Erythroblast (primary cell): ENCODE measurements at regions not wholly inside any gene's neighbourhood (a gene's known extent, or its start where the extent isn't known, plus 50 kb on each side); places are given as distances from the start of the nearest gene placed in this dataset.

Source experiments
- GATA1 ChIP-seq: IDR thresholded peaks from 2 replicates; pipeline ENCODE4 v1.6.1; 2011; ENCODE audit warnings: low read depth, mild to moderate bottlenecking, control low read depth, low read length, moderate library complexity
- POLR2A ChIP-seq: IDR thresholded peaks from 2 replicates; pipeline ENCODE4 v1.6.1; 2011; ENCODE audit warnings: mild to moderate bottlenecking, low read length

DNA sequence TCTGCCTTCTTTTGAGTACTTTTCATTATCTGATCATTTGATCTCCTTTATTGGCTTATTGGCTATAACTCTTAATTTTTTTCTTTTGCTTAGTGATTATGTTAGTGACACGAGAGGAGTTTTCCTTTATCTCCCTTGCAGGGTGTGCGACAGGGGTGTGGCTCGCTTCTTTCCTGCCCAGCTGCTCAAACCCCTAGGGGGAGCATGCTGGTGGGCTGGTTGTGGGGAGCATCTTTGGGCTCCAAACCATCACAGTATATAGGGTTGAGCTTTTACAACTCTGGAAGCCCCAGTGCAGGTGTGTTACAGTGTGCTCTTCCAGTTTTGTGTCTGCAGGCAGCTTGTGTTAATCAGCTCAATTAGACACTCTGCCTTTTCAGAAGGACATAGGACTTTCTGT, 357.0 kb upstream of the TMEFF2 start:
- TF ChIP-seq POLR2A (no peak), GATA1 (no peak)
